LNCaP clone FGC (cell line): ENCODE measurements at regions not wholly inside any gene's neighbourhood (a gene's known extent, or its start where the extent isn't known, plus 50 kb on each side); places are given as distances from the start of the nearest gene placed in this dataset.
"Not testable (repeated sequence)": the region's sequence is repeated elsewhere in the genome, so short reads cannot be mapped to it uniquely, and the experiment has no call there.

Experiments used
- DNase-seq: peaks from one replicate; pipeline ENCODE4 v3.0.0-alpha.2; 2011; ENCODE audit warnings: low read depth
- H3K4me3 ChIP-seq: 2 replicates; pipeline ENCODE4 v1.5.1; 2011; ENCODE audit warnings: mild to moderate bottlenecking, low read depth, low read length, control low read depth
- CTCF ChIP-seq: IDR thresholded peaks from 2 replicates; pipeline ENCODE4 v1.5.1; 2012; ENCODE audit warnings: mild to moderate bottlenecking; ENCODE audit not compliant: control insufficient read depth, insufficient read depth; ENCODE audit errors: extremely low read depth

GRCh38 chr3:178117641-178118040, 418.6 kb upstream of the KCNMB2 start:
- no peak for TF ChIP-seq CTCF
- DNase-seq = no peak
- H3K4me3 ChIP-seq = no peak overlapping the region

- not testable (repeated sequence) for DNase-seq, H3K4me3 ChIP-seq
These were observed 416.5 kb upstream of the KCNMB2 start for GRCh38 chr3:178119608-178120295.

GRCh38 chr3:178120367-178120766, 415.9 kb upstream of the KCNMB2 start:
- no peak for DNase-seq
- no peak for TF ChIP-seq CTCF
- no peak overlapping the region for H3K4me3 ChIP-seq

GRCh38 chr3:178126686-178127085, 409.6 kb upstream of the KCNMB2 start:
- no peak for TF ChIP-seq CTCF
- no peak overlapping the region for H3K4me3 ChIP-seq
- DNase-seq = no peak

GRCh38 chr3:178127221-178127620, 409.0 kb upstream of the KCNMB2 start:
- DNase-seq = no peak
- H3K4me3 ChIP-seq = no peak overlapping the region

GRCh38 chr3:178129109-178129508, 407.1 kb upstream of the KCNMB2 start:
- no peak for DNase-seq
- H3K4me3 ChIP-seq = no peak overlapping the region
- TF ChIP-seq CTCF = no peak

More at GRCh38 chr3:178127221-178127620, 409.0 kb upstream of the KCNMB2 start:
- TF ChIP-seq CTCF = no peak

GRCh38 chr3:178131801-178132200, 404.4 kb upstream of the KCNMB2 start:
- DNase-seq = peak; percentile 87
- no peak overlapping the region for H3K4me3 ChIP-seq
- TF ChIP-seq CTCF = no peak
